ENCODE measurements at regions not wholly inside any gene's neighbourhood (a gene's known extent, or its start where the extent isn't known, plus 50 kb on each side); places are given as distances from the start of the nearest gene placed in this dataset.
"Not testable (repeated sequence)": the region's sequence is repeated elsewhere in the genome, so short reads cannot be mapped to it uniquely, and the experiment has no call there.

- DNase-seq: no peak
Measured at GRCh38 chr5:53733853-53734252, 173.4 kb downstream of the NDUFS4 start.

GRCh38 chr5:53738105-53738504 is 177.7 kb downstream of the NDUFS4 start:
- DNase-seq: no peak

- DNase-seq: no peak
Measured at GRCh38 chr5:53739111-53739510, 178.7 kb downstream of the NDUFS4 start.

GRCh38 chr5:53749621-53750020 is 189.2 kb downstream of the NDUFS4 start:
- DNase-seq: no peak

- not testable (repeated sequence) for DNase-seq
Measured at GRCh38 chr5:53752282-53752681, 191.8 kb downstream of the NDUFS4 start.

GRCh38 chr5:53766673-53767072 is 206.2 kb downstream of the NDUFS4 start:
- no peak for DNase-seq

GRCh38 chr5:53777864-53778618 is 217.6 kb downstream of the NDUFS4 start:
- DNase-seq: no peak

GRCh38 chr5:53779541-53779981 is 219.1 kb downstream of the NDUFS4 start:
- peak; percentile 6 for DNase-seq

GRCh38 chr5:53782620-53783019 is 222.2 kb downstream of the NDUFS4 start:
- DNase-seq: no peak

- DNase-seq: peak; percentile 3
Measured at GRCh38 chr5:53783624-53784228, 223.3 kb downstream of the NDUFS4 start.

- DNase-seq: no peak
Measured at GRCh38 chr5:53784596-53784995, 224.2 kb downstream of the NDUFS4 start.

- DNase-seq: no peak
Measured at GRCh38 chr5:53785924-53786323, 225.5 kb downstream of the NDUFS4 start.

- no peak for DNase-seq
Measured at GRCh38 chr5:53790026-53790425, 229.6 kb downstream of the NDUFS4 start.

- no peak for DNase-seq
Measured at GRCh38 chr5:53792338-53792737, 231.9 kb downstream of the NDUFS4 start.

GRCh38 chr5:53799644-53800043 is 239.2 kb downstream of the NDUFS4 start:
- DNase-seq: not testable (repeated sequence)

GRCh38 chr5:53808392-53808791 is 248.0 kb downstream of the NDUFS4 start:
- not testable (repeated sequence) for DNase-seq

- no peak for DNase-seq
Measured at GRCh38 chr5:53814819-53815218, 254.4 kb downstream of the NDUFS4 start.

GRCh38 chr5:53815471-53815870 is 255.0 kb downstream of the NDUFS4 start:
- DNase-seq: no peak

GRCh38 chr5:53817183-53817582 is 256.7 kb downstream of the NDUFS4 start:
- DNase-seq: no peak

GRCh38 chr5:53819482-53819881 is 259.0 kb downstream of the NDUFS4 start:
- DNase-seq: no peak

GRCh38 chr5:53820119-53820801 is 259.8 kb downstream of the NDUFS4 start:
- no peak for DNase-seq

GRCh38 chr5:53820802-53821171 is 260.3 kb downstream of the NDUFS4 start:
- no peak for DNase-seq

GRCh38 chr5:53825016-53825415 is 264.6 kb downstream of the NDUFS4 start:
- no peak for DNase-seq

- no peak for DNase-seq
Measured at GRCh38 chr5:53825926-53826325, 265.5 kb downstream of the NDUFS4 start.

Measured in right kidney (tissue), 1 donor.